GM12878 (cell line): ENCODE measurements at regions not wholly inside any gene's neighbourhood (a gene's known extent, or its start where the extent isn't known, plus 50 kb on each side); places are given as distances from the start of the nearest gene placed in this dataset.

Experiments
- ATAC-seq: fragments of 200-7000 bp; cut with Tn5 transposase; 3 replicates; pipeline ENCODE4 v1.9.1; 2020; ENCODE audit warnings: mild to moderate bottlenecking, moderate library complexity
- BruUV-seq: library from RNA; stranded (reverse); fragments of 400-500 nt; replicated peaks from 2 replicates; lab custom pipeline; 2021; lab: Mats Ljungman, UMichigan
- CTCF ChIA-PET: fragments of 300-600 bp; sonication (Branson Sonifier 250); formaldehyde crosslinking; extraction: SDS; loops from one replicate; lab custom pipeline; 2021; ENCODE audit warnings: inconsistent platforms; lab: Yijun Ruan, JAX
- POLR2A ChIA-PET: fragments of 350-600 bp; formaldehyde crosslinking; extraction: SDS; loops from one replicate; lab custom pipeline; 2021; ENCODE audit warnings: inconsistent platforms; lab: Charles Lee
- RAD21 ChIA-PET: fragments of 300-600 bp; sonication (Branson Sonifier 250); formaldehyde crosslinking; loops from one replicate; lab custom pipeline; 2023; ENCODE audit warnings: antibody characterized with exemption; ENCODE audit not compliant: unreplicated experiment; lab: Charles Lee
- SMC1A ChIA-PET: fragments of 300-600 bp; sonication (Branson Sonifier 250); formaldehyde crosslinking; loops from one replicate; lab custom pipeline; 2023; ENCODE audit not compliant: unreplicated experiment, uncharacterized antibody; lab: Charles Lee
- DNase-seq: peaks from one replicate; pipeline ENCODE4 v3.0.0-alpha.2; 2011; ENCODE audit warnings: low read depth, low spot score
- FAIRE-seq: peaks from 3 replicates; lab custom pipeline; 2011; peaks lifted over from hg19 to GRCh38; lab: Jason Lieb, UNC
- H2AFZ ChIP-seq: 2 replicates; pipeline ENCODE4 v1.6.0; 2011; ENCODE audit warnings: low read depth, low read length, control low read depth; ENCODE audit not compliant: control insufficient read depth
- H3K27ac ChIP-seq: 2 replicates; pipeline ENCODE4 v1.5.1; 2011; ENCODE audit warnings: control low read depth; ENCODE audit not compliant: control insufficient read depth, insufficient read depth
- H3K27me3 ChIP-seq, 2 experiments: replicated peaks in 1 of 2; 2 replicates each; pipeline versions ENCODE4 v1.6.0 to v1.6.1; 2011; ENCODE audit warnings: low read length in 1 of 2; ENCODE audit not compliant: control insufficient read depth in 2 of 2, insufficient read depth in 2 of 2
- H3K36me3 ChIP-seq, 2 experiments: 2 replicates each; pipeline ENCODE4 v1.5.1; 2011; ENCODE audit warnings: low read length in 1 of 2; ENCODE audit not compliant: control insufficient read depth in 2 of 2, insufficient read depth in 2 of 2
- H3K4me1 ChIP-seq: 2 replicates; pipeline ENCODE4 v1.6.1; 2011; ENCODE audit warnings: mild to moderate bottlenecking, low read length, moderate library complexity, mixed read lengths; ENCODE audit not compliant: control insufficient read depth, insufficient read depth
- H3K4me2 ChIP-seq: 2 replicates; pipeline ENCODE4 v1.6.0; 2011; ENCODE audit warnings: control low read depth; ENCODE audit not compliant: control insufficient read depth, insufficient read depth
- H3K4me3 ChIP-seq: fragments of 200-600 bp; sonication (generic); 2 replicates; pipeline ENCODE4 v1.5.1; 2016
- H3K79me2 ChIP-seq: 2 replicates; pipeline ENCODE4 v1.6.0; 2011; ENCODE audit warnings: low read length; ENCODE audit not compliant: control insufficient read depth, insufficient read depth
- H3K9ac ChIP-seq: 2 replicates; pipeline ENCODE4 v1.8.0; 2011; ENCODE audit warnings: low read length, control low read depth, mixed read lengths; ENCODE audit not compliant: control insufficient read depth, insufficient read depth
- H3K9me3 ChIP-seq: replicated peaks from 3 replicates; pipeline ENCODE4 v1.5.1; 2011; ENCODE audit warnings: mild to moderate bottlenecking, low read length; ENCODE audit not compliant: control insufficient read depth, insufficient read depth
- H4K20me1 ChIP-seq: 2 replicates; pipeline ENCODE4 v1.6.0; 2011; ENCODE audit not compliant: control insufficient read depth, insufficient read depth
- BHLHE40 ChIP-seq, 2 experiments: fragments of 450-650 bp in 1 of 2; IDR thresholded peaks; 2 replicates each; pipeline ENCODE4 v1.6.1; 2011 to 2017; ENCODE audit warnings: low read depth in 2 of 2, borderline replicate concordance in 1 of 2, improper control_type of control experiment in 1 of 2, low read length in 1 of 2, mild to moderate bottlenecking in 1 of 2
- CHD4 ChIP-seq: fragments of 200-600 bp; sonication (generic); IDR thresholded peaks from 2 replicates; pipeline ENCODE4 v1.6.1; 2016; ENCODE audit warnings: mild to moderate bottlenecking
- CREM ChIP-seq: IDR thresholded peaks from 2 replicates; pipeline ENCODE4 v1.6.1; 2014; ENCODE audit warnings: antibody characterized with exemption, low read depth
- FOXK2 ChIP-seq: fragments of 450-650 bp; IDR thresholded peaks from 2 replicates; pipeline ENCODE4 v1.6.1; 2017; ENCODE audit warnings: mild to moderate bottlenecking, moderate library complexity
- GATAD2B ChIP-seq: fragments of 450-650 bp; conservative IDR thresholded peaks from 2 replicates; pipeline ENCODE4 v1.6.1; 2017; ENCODE audit warnings: low read depth, mild to moderate bottlenecking, moderate library complexity
- KDM1A ChIP-seq: fragments of 200-600 bp; sonication (generic); IDR thresholded peaks from 2 replicates; pipeline ENCODE4 v1.6.1; 2016; ENCODE audit warnings: borderline replicate concordance
- MYC ChIP-seq: IDR thresholded peaks from 2 replicates; pipeline ENCODE4 v1.6.1; 2011; ENCODE audit warnings: mild to moderate bottlenecking, low read length, moderate library complexity, inconsistent platforms; ENCODE audit not compliant: insufficient read depth, insufficient replicate concordance, insufficient read length, severe bottlenecking
- RB1 ChIP-seq: fragments of 450-650 bp; formaldehyde crosslinking; IDR thresholded peaks from 2 replicates; pipeline ENCODE4 v1.6.1; 2017; ENCODE audit warnings: mild to moderate bottlenecking, borderline replicate concordance
- TBL1XR1 ChIP-seq: IDR thresholded peaks from 2 replicates; pipeline ENCODE4 v1.6.1; 2012; ENCODE audit warnings: low read depth, low read length, improper control_type of control experiment
- ZNF24 ChIP-seq: fragments of 450-650 bp; IDR thresholded peaks from 2 replicates; pipeline ENCODE4 v1.6.1; 2017; ENCODE audit warnings: antibody characterized with exemption, mild to moderate bottlenecking
- WGBS: methylation state at CpG from one replicate; pipeline ENCODE4 v1.1.6; 2016; ENCODE audit warnings: low lambda C conversion rate; ENCODE audit not compliant: insufficient replicate concordance, insufficient coverage; ENCODE audit errors: missing lambda C conversion rate; 5-methylcytosine and 5-hydroxymethylcytosine counted together
- in situ Hi-C: fragments of 300-500 bp; cut with MboI; formaldehyde crosslinking; loops from 9 replicates; pipeline ENCODE4 v1.14.3; 2018; ENCODE audit warnings: mixed read lengths
- intact Hi-C: fragments of 100-400 bp; cut with micrococcal nuclease; formaldehyde crosslinking; loops from one replicate; pipeline ENCODE4 v1.14.2; 2022; ENCODE audit not compliant: unreplicated experiment

GRCh38 chr12:58238411-58238810 lies 297.0 kb downstream of the ATP23 start:
- no peak overlapping the region for H3K9ac ChIP-seq
- no TSS peak for BruUV-seq
- no peak for ATAC-seq
- H3K9me3 ChIP-seq = no peaks in the 10 kb centered on the region
- intact Hi-C loops = no loop called here
- FAIRE-seq = no peak
- H2AFZ ChIP-seq = no peak overlapping the region
- no peak overlapping the region for H3K4me3 ChIP-seq
- 0% methylated on average over 3 of the region's 3 CpGs for WGBS
- H3K4me2 ChIP-seq = no peak overlapping the region
- SMC1A ChIA-PET = no interaction called here
- POLR2A ChIA-PET = no interaction called here
- no peak for DNase-seq
- in situ Hi-C loops = no loop called here
- H3K36me3 ChIP-seq = no peaks in the 10 kb centered on the region
- TF ChIP-seq GATAD2B (no peak), BHLHE40 (IDR thresholded peaks at IDR 0.05; ENCODE audit: borderline replicate concordance in 1 of 2, low read depth in 2 of 2, low read length in 1 of 2) (no peak), MYC (no peak), ZNF24 (no peak), TBL1XR1 (no peak), CHD4 (no peak), RB1 (no peak)
- CTCF ChIA-PET = no interaction called here
- RAD21 ChIA-PET = no interaction called here
- no peaks in the 10 kb centered on the region for H4K20me1 ChIP-seq
- no peak overlapping the region for H3K27ac ChIP-seq
- H3K4me1 ChIP-seq = no peaks in the 10 kb centered on the region
- no peaks in the 10 kb centered on the region for H3K79me2 ChIP-seq
- H3K27me3 ChIP-seq = no peaks in the 10 kb centered on the region

- Histone ChIP-seq H3K4me1 (no peaks in the 10 kb centered on the region), H3K4me2 (no peak overlapping the region), H3K36me3 (no peaks in the 10 kb centered on the region), H2AFZ (no peak overlapping the region), H3K9ac (no peak overlapping the region), H3K4me3 (no peak overlapping the region), H3K9me3 (no peaks in the 10 kb centered on the region), H4K20me1 (no peaks in the 10 kb centered on the region), H3K79me2 (no peaks in the 10 kb centered on the region), H3K27me3 (no peaks in the 10 kb centered on the region), H3K27ac (no peak overlapping the region)
- ChIA-PET SMC1A (no interaction called here), CTCF (no interaction called here), POLR2A (no interaction called here), RAD21 (no interaction called here)
- intact Hi-C loops (no loop called here), in situ Hi-C loops (no loop called here)
- ATAC-seq (no peak), DNase-seq (no peak), FAIRE-seq (no peak)
- 45% methylated on average over 5 of the region's 5 CpGs for WGBS
- TF ChIP-seq CREM = no peak
- no peak for TF ChIP-seq FOXK2
- TF ChIP-seq KDM1A = no peak
- no TSS peak for BruUV-seq
Measured at GRCh38 chr12:58241099-58241498, 299.7 kb downstream of the ATP23 start.
